Activated CD8-positive, alpha-beta memory T cell treated with anti-CD3 and anti-CD28 coated beads, Interleukin-2, amount 50 U/mL, for 24 hours (primary cell): ENCODE measurements at regions not wholly inside any gene's neighbourhood (a gene's known extent, or its start where the extent isn't known, plus 50 kb on each side); places are given as distances from the start of the nearest gene placed in this dataset.

Experiments used
- DNase-seq: peaks from one replicate; pipeline ENCODE4 v3.0.0-alpha.2; 2020; ENCODE audit errors: extremely low read depth

- DNase-seq: no peak
These were observed 239.0 kb downstream of the EIPR1 start for GRCh38 chr2:3138621-3139020.

GRCh38 chr2:3137651-3138300 is 239.8 kb downstream of the EIPR1 start:
- DNase-seq: no peak

DNA sequence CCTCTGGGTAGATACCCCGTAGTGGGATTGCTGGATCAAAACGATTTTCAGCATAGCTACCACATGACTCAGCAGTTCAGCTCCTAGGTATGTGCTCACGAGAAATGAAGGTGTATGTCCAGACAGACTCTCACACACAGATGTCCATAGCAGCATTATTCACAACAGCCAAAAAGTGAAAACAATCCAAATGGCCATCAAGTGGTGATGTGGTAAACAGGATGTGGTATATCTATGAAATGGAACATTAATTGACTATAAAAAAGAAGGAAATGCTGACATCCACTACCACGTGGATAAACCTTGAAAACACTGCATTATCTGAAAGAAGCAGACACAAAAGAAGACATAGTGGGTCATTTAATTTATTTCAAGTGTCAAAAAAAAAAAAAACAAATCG is 241.9 kb downstream of the EIPR1 start:
- no peak for DNase-seq

DNA sequence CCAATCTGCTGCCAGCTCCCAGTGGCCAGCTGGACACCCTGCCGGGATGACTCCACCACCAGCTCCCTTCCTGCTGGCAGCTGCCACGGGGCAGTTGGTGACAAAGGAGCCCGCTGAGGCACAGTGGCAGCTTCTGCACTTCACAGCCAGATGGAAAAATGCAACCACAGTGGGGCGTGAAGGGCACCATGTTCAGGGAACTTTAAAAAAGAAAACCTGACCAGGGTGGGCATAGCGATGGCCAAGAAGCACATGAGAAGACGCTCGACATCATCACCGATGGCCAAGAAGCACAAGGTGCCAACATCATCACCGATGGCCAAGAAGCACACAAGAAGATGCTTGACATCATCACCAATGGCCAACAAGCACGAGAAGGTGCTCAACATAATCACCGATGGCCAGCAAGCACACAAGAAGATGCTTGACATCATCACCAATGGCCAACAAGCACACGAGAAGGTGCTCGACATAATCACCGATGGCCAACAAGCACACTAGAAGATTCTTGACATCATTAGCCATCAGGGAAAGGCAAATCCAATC is 243.5 kb downstream of the EIPR1 start:
- DNase-seq: no peak

DNA sequence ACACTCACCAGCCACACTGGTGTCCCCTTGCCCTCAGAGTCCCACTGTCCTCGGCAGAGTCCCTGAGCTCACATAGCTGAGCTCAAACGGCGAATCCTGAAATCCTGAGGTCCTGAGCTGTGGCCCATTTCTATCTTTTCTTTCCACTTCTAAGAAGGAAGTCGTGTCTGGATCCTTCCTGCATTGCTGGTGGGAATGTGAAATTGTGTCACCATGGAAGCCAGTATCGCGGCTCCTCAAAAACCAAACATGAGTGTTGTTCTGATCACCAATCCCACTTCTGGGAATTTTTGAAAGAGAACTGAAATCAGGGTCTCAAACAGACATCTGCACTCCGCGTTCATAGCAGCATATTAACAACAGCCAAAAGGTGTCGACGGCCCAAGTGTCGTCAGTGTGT is 244.7 kb downstream of the EIPR1 start:
- no peak for DNase-seq

- no peak for DNase-seq
These were observed 245.2 kb downstream of the EIPR1 start for GRCh38 chr2:3132466-3132865.

DNA sequence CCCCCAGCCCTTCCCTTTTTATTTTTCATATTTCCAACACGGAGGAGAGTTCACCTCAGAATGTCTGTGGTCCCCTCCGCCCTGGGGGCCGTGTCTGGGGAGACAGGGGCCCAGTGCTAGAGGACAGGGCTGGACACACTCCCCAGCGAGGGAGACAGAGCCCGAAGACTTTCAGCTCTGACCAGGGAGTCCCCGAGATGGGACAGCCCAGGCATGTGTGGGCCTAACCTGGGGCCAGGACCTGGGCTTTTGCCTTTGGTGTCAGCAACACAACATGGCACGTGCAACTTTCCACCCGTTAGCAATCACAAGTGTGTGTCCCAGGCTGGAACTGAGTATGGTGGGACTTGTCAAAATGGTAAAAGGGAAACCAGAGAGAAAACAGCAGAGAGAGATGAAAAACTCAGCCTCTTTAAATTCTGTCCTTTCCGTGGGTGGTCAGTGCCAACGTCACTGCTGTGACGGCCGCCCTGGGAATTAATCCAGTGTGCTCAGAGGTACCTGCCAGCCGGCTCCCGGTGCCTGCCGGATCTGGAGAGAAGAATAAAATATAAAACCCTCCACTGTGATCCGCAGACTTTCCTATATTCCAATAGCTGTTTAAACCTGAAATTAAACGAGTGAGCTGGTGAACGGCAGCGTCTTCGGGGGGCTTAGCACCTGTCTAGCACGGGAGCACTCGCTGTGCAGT is 245.8 kb downstream of the EIPR1 start:
- DNase-seq: no peak

GRCh38 chr2:3130889-3131635 is 246.6 kb downstream of the EIPR1 start:
- no peak for DNase-seq

- DNase-seq: no peak
These were observed 247.2 kb downstream of the EIPR1 start for GRCh38 chr2:3130444-3130843.

DNA sequence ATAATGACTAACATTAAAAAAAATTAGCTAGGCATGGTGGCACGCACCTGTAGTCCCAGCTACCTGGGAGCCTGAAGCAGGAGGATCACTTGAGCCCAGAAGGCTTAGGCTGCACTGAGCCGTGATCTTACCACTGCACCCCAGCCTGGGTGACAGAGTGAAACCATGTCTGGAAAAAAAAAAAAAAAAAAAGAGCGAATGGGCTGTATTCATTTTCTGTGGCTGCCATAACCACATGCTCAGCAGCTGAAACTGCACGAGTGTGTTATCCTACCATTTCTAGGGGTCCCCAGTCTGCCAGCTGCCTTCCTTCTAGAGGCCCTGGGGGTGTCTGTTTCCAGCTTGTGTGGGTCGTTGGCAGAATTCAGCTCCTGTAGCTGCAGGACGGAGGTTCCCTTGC is 247.8 kb downstream of the EIPR1 start:
- no peak for DNase-seq

- no peak for DNase-seq
These were observed 248.8 kb downstream of the EIPR1 start for GRCh38 chr2:3128786-3129185.

DNA sequence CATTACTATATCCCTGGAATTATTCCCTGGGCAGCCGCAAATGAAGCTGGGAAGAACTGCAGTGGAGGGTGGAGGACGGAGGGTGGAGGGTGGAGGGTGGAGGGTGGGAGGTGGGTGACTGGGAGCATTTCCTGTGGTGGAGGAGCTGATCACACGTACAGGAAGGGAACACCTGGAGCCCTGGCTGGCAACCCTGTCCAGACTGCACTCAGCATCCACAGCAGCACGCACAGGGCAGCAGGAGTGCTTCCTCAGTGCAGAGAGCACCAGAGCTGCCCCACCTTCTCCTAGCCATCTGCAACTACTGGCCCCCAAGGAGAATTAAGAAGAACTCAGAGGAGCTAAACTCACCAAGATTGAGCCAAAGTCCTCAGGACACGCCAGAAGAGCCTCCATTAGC is 249.9 kb downstream of the EIPR1 start:
- DNase-seq: no peak

DNA sequence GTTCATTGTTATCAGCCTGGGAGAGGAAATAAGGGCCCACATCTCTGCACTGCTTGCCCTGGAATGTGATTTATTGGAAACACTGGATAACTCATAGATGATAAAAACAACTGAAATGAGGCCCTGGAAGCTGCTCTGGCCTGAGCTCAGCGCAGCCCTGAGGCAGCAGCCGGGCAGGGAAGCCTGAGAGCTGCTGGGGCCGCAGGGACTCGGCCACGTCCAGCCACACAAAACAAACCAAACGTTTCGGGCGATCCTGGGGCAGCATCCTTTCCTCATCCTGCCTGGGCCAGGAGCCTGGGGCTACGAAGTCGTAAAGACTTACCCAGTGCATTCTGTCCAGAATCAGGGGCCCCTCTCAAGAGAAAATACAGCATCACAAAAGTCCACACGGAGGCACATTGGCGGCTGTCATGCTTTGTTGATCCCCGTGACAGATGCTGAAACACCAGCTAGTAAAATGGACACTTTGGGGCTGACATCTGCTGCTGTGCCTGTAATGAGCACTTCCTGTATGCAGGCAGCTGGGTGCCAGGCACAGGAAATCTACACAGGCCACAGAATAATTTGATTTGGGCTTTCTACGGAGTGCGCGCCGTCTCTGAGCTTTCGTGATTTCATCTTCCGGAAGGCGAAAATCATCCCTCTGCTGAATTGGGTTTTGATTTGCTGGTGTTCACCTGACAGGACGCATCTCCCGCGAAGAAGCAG is 250.6 kb downstream of the EIPR1 start:
- DNase-seq: no peak

DNA sequence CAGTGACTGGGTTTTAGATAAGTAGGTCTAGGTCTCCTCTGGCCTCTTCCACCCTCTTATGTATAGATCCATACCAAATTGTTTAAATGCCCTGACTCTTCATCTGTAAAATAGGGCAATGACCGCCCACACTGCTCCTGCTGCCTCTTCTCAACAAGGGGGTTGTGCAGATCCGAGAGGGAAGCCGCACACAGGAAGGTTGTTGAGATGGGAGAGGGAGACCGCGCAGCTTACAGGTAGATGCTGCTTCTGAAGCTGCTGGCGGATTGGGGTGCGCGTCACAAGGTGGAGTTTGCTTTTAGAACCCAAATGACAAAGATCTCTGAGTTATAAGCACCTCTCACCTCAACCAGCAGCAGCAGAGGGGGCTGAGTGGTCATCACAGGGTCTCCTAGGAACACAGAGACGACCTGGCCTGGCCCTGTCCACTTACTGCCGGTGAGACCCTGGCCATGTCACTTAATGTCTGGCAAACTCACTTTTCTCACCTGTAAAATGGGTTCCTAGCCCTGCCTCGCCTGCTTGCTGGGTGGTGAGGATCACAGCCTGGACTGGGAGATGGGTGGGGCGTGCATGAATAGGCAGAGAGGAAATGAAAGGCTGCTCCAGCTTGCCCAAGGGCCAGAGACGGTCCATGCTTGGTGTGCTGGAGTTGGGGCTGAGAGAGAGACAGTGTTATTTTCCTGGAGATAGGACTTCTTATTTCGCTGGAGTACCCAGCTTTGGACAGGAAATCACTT is 251.3 kb downstream of the EIPR1 start:
- no peak for DNase-seq

- DNase-seq: no peak
These were observed 251.9 kb downstream of the EIPR1 start for GRCh38 chr2:3125761-3126130.

- no peak for DNase-seq
These were observed 252.4 kb downstream of the EIPR1 start for GRCh38 chr2:3125001-3125760.

- no peak for DNase-seq
These were observed 255.1 kb downstream of the EIPR1 start for GRCh38 chr2:3122525-3122924.

- DNase-seq: no peak
These were observed 256.0 kb downstream of the EIPR1 start for GRCh38 chr2:3121601-3122000.

DNA sequence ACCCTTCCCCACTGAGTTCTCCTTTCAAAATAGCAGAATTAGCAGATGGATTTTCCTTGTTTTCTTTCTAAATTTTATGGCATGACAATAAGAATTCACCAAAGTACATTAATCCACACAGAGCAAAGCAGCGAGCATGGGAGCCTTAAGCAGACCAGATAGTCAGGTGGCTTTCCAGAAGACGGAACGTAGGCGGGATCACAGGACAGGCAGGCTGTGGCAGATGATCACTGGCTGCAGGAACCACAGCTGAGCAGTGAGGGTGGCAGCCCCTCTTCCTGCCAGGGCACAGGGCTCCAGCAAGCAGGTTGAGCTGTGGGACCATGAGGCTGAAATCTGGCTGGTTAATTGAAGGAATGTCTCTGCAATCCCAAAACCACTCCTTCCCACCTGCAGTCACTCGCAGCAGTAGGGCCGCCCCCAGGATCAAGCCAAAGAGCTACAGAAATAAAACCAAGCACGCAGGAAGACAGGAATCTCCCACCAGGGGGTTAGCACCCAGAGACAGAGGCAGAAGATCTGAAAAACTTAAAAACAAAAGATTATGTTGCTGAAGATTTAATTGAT is 259.9 kb downstream of the EIPR1 start:
- DNase-seq: no peak

GRCh38 chr2:3116371-3116770 is 261.2 kb downstream of the EIPR1 start:
- no peak for DNase-seq
